Psoas muscle (tissue), 7 donors: ENCODE measurements at regions not wholly inside any gene's neighbourhood (a gene's known extent, or its start where the extent isn't known, plus 50 kb on each side); places are given as distances from the start of the nearest gene placed in this dataset.

Experiments
- ATAC-seq, 4 donors: fragments of 200-7000 bp; cut with Tn5 transposase; one replicate each; pipeline ENCODE4 v1.9.1; 2020; ENCODE audit warnings: moderate library complexity in 3 of 4, mild to moderate bottlenecking in 2 of 4
- DNase-seq, 2 donors: peaks; one replicate each; pipeline ENCODE4 v3.0.0-alpha.2; 2020
- H3K27ac ChIP-seq: fragments of 200-600 bp; one replicate; pipeline ENCODE4 v1.8.0; 2022
- H3K27me3 ChIP-seq, 3 donors: fragments of 200-600 bp in 1 of 3; one replicate each; pipeline versions ENCODE4 v1.6.1 to v1.8.0; 2013 to 2022; ENCODE audit warnings: low read length in 2 of 3, mild to moderate bottlenecking in 2 of 3, moderate library complexity in 1 of 3; ENCODE audit not compliant: insufficient read depth in 3 of 3
- H3K36me3 ChIP-seq, 2 donors: fragments of 200-600 bp in 1 of 2; one replicate each; pipeline versions ENCODE4 v1.6.1 to v1.8.0; 2013 to 2022; ENCODE audit warnings: low read depth in 1 of 2, mild to moderate bottlenecking in 1 of 2, moderate library complexity in 1 of 2; ENCODE audit not compliant: insufficient read depth in 1 of 2
- H3K4me1 ChIP-seq: fragments of 200-600 bp; one replicate; pipeline ENCODE4 v1.8.0; 2022
- H3K4me3 ChIP-seq: fragments of 200-600 bp; one replicate; pipeline ENCODE4 v1.8.0; 2022; ENCODE audit warnings: mild to moderate bottlenecking
- H3K9me3 ChIP-seq: fragments of 200-600 bp; one replicate; pipeline ENCODE4 v1.8.0; 2022
- CTCF ChIP-seq: fragments of 200-600 bp; IDR thresholded peaks from one replicate; pipeline ENCODE4 v1.8.0; 2022; ENCODE audit warnings: antibody characterized with exemption
- WGBS, 3 donors: extraction: QIAGEN DNeasy Blood & Tissue Kit; methylation state at CpG; one replicate each; pipeline versions ENCODE4 v1.1.6 to v1.1.7; 2013; 5-methylcytosine and 5-hydroxymethylcytosine counted together
- intact Hi-C, 2 donors: fragments of 100-400 bp; cut with DNase I; formaldehyde crosslinking; loops; one replicate each; pipeline versions ENCODE4 v1.11.0 to v1.14.2; 2022
- donor health status: healthy with polysubstance abuse.
- donor health status: DM: no; HTN: no; CAD: no; lungs with moderate emphysema.
- donor health status: Bipolar disorder and iron deficiency.
- donor health status: healthy.
- donor health status: DM: yes; HTN: yes; CAD: no.
- donor health status: DM: no; HTN: no; CAD: no.
- donor health status: DM: yes; HTN: yes; CAD: no.

GRCh38 chr18:30175061-30175574 lies 867.4 kb downstream of the DSC3 start:
- Histone ChIP-seq H3K4me3 (no peak overlapping the region), H3K9me3 (no peaks in the 10 kb centered on the region), H3K4me1 (no peaks in the 10 kb centered on the region), H3K36me3 (no peaks in the 10 kb centered on the region), H3K27ac (no peak overlapping the region), H3K27me3 (no peaks in the 10 kb centered on the region)
- DNase-seq (no peak), ATAC-seq (no peak)
- WGBS, 3 donors: 97 to 98% (median 98%) methylated on average over 40 to 52 of the region's 52 CpGs
- no peak for TF ChIP-seq CTCF
- intact Hi-C loops: no loop called here

GRCh38 chr18:30163573-30163972 lies 879.0 kb downstream of the DSC3 start:
- Histone ChIP-seq H3K27me3 (no peaks in the 10 kb centered on the region), H3K36me3 (no peaks in the 10 kb centered on the region), H3K4me3 (no peak overlapping the region), H3K27ac (no peak overlapping the region), H3K4me1 (no peaks in the 10 kb centered on the region), H3K9me3 (no peaks in the 10 kb centered on the region)
- ATAC-seq (no peak), DNase-seq (no peak)
- WGBS, 3 donors: 82 to 88% (median 86%) methylated on average over 2 of the region's 2 CpGs
- TF ChIP-seq CTCF: no peak
- intact Hi-C loops: no loop called here

- Histone ChIP-seq H3K9me3 (no peaks in the 10 kb centered on the region), H3K27ac (no peak overlapping the region), H3K4me3 (no peak overlapping the region), H3K4me1 (no peaks in the 10 kb centered on the region), H3K36me3 (no peaks in the 10 kb centered on the region), H3K27me3 (no peaks in the 10 kb centered on the region)
- DNase-seq (no peak), ATAC-seq (no peak)
- intact Hi-C loops: no loop called here
- TF ChIP-seq CTCF: no peak
These were observed 882.4 kb downstream of the DSC3 start for GRCh38 chr18:30160124-30160523.

- H3K27ac ChIP-seq: no peak overlapping the region
- no peak for DNase-seq
- no peak for TF ChIP-seq CTCF
- 24 to 31% (median 28%) methylated on average over 2 of the region's 2 CpGs for WGBS, 3 donors
- H3K27me3 ChIP-seq: no peaks in the 10 kb centered on the region
- no peak for ATAC-seq
- no peak overlapping the region for H3K4me3 ChIP-seq
- H3K36me3 ChIP-seq: no peaks in the 10 kb centered on the region
- no peaks in the 10 kb centered on the region for H3K4me1 ChIP-seq
- no peaks in the 10 kb centered on the region for H3K9me3 ChIP-seq
- intact Hi-C loops: no loop called here
These were observed 891.8 kb downstream of the DSC3 start for GRCh38 chr18:30150586-30151250.

- H3K4me3 ChIP-seq: no peak overlapping the region
- no peak for TF ChIP-seq CTCF
- intact Hi-C loops: no loop called here
- ATAC-seq (no peak), DNase-seq (no peak)
- no peak overlapping the region for H3K27ac ChIP-seq
- no peaks in the 10 kb centered on the region for H3K9me3 ChIP-seq
- H3K36me3 ChIP-seq: no peaks in the 10 kb centered on the region
- no peaks in the 10 kb centered on the region for H3K27me3 ChIP-seq
- no peaks in the 10 kb centered on the region for H3K4me1 ChIP-seq
These were observed 893.0 kb downstream of the DSC3 start for GRCh38 chr18:30149585-30149984.
